Tibial nerve (tissue), 4 donors: ENCODE measurements at regions not wholly inside any gene's neighbourhood (a gene's known extent, or its start where the extent isn't known, plus 50 kb on each side); places are given as distances from the start of the nearest gene placed in this dataset.

Experiments
- CTCF ChIP-seq, 5 experiments: fragments of 200-600 bp in 3 of 5; fragments of 450-650 bp in 2 of 5; sonication (generic) in 3 of 5; IDR thresholded peaks; one replicate each; pipeline ENCODE4 v1.5.1; 2016 to 2019; ENCODE audit warnings: antibody characterized with exemption in 5 of 5, mild to moderate bottlenecking in 3 of 5, moderate library complexity in 2 of 5
- EP300 ChIP-seq, 2 donors: sonication (generic); formaldehyde crosslinking; IDR thresholded peaks; one replicate each; pipeline ENCODE4 v1.6.1; 2017; ENCODE audit warnings: antibody characterized with exemption in 2 of 2, mild to moderate bottlenecking in 1 of 2
- POLR2A ChIP-seq, 2 donors: fragments of 450-650 bp; IDR thresholded peaks; one replicate each; pipeline ENCODE4 v1.6.1; 2017; ENCODE audit warnings: antibody characterized with exemption in 2 of 2, mild to moderate bottlenecking in 2 of 2, moderate library complexity in 2 of 2

- TF ChIP-seq CTCF (IDR thresholded peaks at IDR 0.05) (no peak), EP300 (IDR thresholded peaks at IDR 0.05) (no peak), POLR2A (IDR thresholded peaks at IDR 0.05) (no peak)
These were observed 197.3 kb upstream of the ZNF618 start for GRCh38 chr9:113678859-113679256.
